SH-SY5Y (cell line): ENCODE measurements at regions not wholly inside any gene's neighbourhood (a gene's known extent, or its start where the extent isn't known, plus 50 kb on each side); places are given as distances from the start of the nearest gene placed in this dataset.

Experiments used
- GATA2 ChIP-seq: IDR thresholded peaks from 2 replicates; pipeline ENCODE4 v1.6.1; 2011; ENCODE audit warnings: mild to moderate bottlenecking, low read depth, low read length
- GATA3 ChIP-seq: IDR thresholded peaks from 2 replicates; pipeline ENCODE4 v1.6.1; 2011; ENCODE audit warnings: low read depth, mild to moderate bottlenecking, low read length, moderate library complexity

- TF ChIP-seq GATA2 (no peak), GATA3 (no peak)
Observed at GRCh38 chr5:40284863-40285262, 394.9 kb upstream of the PTGER4 start.
